NK-92 (cell line): ENCODE measurements at regions not wholly inside any gene's neighbourhood (a gene's known extent, or its start where the extent isn't known, plus 50 kb on each side); places are given as distances from the start of the nearest gene placed in this dataset.

Source experiments
- DNase-seq: peaks from one replicate; lab custom pipeline; 2025; ENCODE audit not compliant: unreplicated experiment; lab: John Stamatoyannopoulos, UW

DNA sequence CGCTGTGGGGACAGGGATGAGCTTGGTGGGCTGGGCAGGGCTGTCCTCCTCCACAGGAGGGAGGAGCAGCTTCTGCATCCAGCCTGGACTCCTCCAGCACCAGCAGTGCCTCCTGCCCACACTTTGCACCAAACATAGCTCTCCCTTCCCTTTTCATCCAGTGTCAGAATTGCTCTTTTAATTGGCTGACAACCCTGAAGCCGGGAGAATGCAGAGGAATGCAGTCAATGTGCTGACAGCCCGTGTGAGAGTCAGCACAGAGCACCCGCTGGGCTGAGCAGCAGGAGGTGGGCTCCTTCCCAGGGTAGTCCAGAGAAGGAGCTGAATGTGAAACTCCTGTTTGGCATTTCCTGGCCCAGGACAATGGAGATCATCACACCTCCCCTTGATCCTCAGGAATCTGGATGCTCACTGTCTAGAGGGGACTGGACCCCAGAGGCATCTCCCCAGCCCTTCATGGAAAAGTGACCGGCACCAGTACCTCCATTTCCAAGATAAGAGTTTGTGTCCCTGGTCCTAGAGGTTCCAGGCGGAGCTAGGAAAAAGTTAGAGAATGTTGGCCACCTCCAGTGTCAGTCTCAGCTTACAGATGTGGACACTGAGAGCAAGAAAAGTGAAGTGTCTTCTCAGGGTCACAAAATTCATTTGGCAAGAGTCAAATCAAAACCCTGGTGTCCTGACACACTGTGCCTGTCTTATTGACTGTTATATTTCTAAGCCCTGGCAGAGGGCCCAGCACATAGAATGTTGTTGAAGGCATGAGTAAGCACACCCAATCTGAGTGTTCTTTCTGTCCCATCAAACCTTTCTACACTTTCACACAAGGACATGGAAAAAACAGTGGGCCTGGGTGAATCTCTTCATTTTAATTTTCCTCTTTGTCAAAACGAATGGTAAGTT, 202.1 kb downstream of the SNX18 start:
- DNase-seq: no peak

DNA sequence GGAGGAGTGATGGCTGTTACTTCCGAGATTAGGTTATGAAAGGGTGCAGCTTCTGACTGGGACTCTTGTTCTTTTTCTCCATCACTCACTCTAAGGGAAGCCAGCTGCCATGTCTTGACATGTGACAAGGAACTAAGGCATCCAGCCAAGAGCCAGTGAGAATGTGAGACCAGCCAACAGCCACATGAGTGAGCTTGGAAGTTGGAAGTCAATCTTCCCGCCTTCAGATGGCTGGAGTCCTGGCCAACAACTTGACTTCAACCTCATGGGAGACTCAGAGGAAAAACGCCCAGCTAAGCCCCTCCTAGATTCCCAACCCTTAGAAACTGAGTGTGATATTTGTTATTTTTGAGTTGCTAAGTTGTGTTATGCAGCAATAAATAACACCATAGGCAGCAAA, 201.1 kb downstream of the SNX18 start:
- DNase-seq: no peak

DNA sequence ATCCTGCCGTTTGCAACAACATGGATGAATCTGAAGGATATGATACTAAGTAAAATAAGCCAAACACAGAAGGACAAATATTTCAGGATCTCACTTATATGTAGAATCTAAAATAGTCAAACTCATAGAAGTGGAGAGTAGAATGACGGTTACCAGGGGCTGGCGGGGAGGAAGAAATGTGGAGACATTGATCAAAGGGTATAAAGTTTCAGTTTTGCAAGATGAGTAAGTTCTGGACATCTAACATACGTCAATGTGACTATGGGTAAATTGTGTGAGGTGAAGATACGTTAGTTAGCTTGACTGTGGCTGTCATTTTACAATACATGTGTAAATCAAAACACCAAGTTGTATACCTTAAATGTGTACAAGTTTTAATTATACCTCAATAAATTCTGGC, 200.3 kb downstream of the SNX18 start:
- no peak for DNase-seq

DNA sequence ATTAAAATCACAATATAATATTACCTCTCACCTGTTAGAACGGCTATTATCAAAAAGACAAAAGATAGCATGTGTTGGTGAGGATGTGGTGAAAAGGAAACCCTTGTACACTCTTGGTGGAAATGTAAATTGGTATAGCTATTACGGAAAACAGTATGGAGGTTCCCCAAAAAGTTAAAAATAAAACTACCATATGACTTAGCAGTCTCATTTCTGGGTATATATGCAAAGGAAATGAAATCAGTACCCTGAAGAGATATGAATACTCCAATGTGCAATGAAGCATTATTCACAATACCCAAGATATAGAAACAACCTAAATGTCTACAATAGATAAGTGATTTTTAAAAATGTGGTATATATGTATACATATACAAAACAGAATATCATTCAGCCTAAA, 199.9 kb downstream of the SNX18 start:
- no peak for DNase-seq

DNA sequence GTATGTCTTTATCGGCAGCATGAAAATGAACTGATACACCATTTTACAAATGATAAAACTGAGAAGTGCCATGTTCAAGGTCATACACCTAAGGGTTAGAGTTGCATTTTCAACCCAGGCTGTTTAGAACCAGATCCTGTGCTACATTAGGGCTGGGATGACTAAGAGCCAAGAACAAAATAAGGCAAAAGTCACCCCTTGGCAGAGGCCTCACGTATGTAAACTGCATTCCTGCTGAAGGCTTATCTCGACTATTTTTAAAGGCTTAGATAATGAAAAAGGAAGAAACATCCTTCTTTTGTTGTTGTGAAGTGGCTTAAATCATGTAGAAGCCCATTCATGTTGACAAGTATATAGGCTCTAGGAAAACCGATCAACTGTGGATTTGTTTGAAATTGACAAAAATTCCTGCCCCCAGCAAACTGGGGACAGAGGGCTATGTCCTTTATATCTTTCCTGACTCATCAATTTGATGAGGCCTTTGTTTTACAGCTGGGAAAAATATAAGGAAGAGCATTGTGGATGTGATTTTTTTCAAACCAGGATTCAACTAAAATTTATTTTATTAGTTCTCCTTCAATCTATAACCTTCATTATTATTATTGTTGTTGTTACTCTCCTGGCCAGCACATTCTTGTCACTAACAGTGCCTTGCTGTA, 196.5 kb downstream of the SNX18 start:
- no peak for DNase-seq

DNA sequence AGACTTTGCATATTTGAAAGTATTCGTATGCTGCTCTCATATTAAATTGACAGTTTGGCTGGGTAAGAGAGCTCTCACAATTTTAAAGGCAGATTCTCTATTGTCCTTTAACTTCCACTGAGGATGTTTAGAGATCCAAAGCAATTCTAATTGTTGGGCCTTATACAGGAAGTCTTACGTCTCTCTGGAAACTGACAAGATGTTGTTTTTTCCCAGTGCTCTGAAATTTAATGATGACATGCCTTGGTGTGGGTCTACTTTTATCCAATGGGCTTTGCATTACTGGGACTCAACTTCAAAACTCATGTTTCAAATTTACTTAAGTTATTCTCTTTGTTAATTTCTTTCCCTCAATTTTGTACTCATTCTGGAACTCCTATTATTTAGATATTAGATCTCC, 191.5 kb downstream of the SNX18 start:
- DNase-seq: no peak

DNA sequence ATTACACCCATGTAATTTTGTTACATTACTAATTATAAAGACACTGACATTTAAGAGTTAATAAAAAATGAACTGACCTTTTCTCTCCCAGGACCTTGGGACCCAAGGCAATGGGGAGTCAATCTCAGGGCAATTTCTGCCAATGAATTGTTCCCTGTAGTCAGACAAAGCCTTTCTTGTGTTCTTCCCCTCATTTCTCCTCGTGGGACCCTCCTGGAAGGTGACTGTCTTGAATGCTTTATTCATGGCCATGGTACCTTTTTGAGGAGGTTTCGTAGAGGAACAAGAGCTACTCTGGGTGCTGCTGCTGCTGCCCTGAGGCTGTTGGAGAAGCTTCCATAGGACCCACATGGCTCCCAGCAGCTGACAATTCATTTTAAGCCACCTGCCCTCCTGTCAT, 190.3 kb downstream of the SNX18 start:
- DNase-seq: no peak

DNA sequence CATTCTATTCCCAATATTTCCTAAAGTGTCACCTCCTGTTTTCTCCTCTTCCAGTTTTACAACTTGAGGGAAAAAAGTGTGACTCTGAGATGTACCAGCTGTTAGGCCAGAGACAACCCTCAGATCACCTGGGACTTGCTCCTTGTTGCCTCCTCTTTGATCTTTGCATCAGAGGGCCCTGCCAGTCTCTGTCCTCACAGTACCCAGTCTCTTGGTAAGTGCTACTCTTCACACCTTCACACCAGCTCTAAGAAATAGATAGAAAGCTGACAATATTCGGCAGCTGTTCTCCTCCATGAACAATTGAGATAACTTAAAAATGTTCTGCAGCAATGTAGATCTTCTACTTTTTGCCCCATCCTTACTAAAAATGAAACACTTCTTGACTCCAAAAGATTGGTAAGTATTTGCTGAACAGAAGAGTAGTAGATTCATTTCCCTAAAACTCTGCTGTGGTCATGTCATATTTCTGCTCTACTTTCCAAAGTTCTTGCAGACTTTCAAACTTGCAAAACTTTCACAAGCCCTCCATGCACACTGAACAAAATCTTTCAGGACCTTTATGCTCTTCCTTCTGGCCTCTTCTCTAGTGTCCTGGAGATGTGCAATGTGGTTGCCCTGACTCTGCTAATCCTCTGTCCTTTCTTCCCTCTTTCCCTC, 188.6 kb downstream of the SNX18 start:
- DNase-seq: no peak

DNA sequence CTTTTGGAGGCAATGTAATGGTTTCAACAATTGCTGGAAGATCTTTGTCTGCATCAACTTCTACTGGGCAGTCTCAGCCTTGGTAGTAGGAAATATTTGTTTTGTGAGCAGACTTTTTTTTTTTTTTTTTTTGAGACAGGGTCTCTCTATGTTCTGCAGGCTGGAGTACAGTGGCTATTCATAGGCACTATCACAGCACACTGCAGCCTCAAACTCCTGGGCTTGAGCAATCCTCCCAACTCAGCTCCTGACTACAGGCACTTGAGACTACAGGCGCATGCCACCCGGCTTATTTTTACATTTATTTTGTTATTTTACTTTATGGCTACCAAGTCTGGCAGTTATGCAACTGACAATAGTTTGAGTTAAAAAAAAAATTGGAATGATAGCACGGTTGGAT, 187.3 kb downstream of the SNX18 start:
- no peak for DNase-seq

DNA sequence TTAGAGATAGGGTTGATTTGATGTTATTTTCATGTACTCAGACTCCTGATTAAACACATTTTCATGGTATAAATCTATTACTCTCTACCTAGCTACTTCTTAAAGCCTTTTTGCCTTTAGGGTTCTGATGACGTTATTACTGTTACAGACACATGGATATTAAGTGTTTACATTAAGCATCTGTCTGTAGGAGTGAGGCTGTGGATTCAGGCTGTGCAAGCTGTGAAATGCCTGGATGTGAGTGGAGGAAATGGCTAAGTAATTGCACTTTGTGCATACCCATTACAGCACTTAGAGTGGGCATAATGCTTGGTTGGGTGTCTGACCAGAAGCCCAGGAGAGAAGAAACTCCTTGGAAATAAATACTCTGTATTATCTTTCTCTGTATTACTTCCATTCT, 186.8 kb downstream of the SNX18 start:
- DNase-seq: no peak

DNA sequence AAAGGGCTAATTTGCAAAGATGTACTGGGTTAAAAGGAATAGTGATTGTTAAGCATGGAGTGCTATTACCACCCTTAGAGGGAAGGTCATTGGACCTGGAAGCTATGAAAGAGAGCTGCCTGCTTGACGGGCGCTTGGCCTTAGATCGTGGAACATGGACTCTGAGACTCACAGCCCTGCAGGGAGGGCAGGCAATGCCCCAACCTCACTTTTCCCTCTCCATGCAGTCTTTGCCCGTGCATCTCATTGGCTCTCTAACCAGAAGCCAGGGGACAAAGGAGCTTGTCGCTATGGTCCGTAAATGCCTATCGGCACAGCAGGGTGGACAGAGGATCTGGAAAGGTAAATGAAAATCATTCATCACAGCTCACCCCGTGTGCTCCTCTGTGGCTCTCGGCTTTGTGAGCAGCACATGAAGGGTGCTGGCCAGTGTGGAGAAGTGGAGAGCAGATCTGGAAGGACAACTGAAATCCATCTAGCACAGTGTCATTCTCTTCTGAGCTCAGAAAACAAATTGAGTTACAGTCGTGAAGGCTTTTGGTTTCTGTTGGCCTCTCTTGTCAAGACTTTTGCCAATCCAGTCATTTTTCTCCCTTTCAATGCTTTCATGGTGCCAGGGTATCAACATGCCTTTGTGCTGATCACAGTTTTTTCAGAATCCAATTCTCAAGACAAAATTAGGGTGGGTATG, 186.2 kb downstream of the SNX18 start:
- DNase-seq: no peak

DNA sequence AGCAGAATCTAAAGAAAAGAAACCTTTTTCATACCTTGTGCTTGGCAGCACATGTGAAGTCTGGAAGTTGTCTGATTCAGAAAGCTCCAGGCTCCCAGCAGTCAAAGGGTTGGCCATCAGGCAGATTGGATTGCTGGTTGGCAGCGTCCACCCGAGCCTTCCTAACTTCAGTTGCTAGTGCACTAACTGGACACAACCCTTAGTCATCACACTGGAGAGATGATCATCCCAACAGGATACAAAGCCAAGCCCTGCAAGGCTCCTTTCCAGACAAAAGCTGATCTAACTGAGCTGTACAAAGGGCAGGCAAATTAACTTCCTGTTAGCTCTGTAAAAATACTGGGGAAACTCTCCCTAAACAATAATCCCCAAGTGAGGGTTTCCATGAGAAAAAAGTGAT, 185.6 kb downstream of the SNX18 start:
- DNase-seq: no peak

DNA sequence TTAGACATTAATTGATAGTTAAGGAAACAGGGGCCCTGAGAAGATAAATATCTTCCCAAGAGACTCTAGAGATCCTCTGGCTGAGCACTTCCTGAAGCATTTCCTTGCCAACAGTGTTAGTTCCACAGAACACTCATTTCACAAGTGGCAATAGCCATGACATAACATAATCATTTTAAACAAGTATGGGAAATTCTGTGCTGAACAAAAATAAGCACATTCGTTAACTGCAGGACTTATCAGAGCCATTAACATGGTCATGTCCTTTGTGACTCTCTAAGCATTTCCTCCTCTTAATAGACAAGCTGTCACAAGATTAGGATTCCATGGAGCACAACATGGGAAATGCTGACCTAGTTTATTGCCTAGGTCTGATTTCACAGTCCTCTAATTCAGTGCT, 184.9 kb downstream of the SNX18 start:
- DNase-seq: no peak

DNA sequence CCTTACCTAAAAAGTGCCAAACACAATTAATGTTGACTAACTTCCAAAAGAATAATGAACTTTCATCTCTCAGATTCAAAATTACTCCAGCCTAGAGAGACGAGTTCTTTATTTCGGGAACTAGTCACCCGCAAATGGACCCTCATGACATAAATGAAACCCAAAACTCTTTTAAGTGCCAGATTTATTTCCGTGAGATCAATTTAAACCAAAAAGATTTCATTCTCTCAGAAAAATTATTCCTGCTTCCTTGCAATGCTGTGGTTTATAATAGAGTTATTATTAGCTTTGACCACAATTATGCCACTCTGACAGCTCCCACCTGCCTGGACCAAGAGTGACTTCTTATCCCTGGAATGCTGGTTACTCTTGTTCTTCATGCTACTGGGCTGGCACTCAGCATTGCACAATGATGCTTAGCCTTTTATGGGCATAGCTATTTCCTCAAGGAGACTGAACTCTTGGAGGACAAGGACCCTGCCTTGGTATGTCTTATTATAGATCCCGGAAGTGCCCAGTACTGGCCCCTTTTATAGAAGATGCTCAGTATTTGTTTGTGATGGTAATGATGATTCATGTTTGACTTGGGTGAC, 183.5 kb downstream of the SNX18 start:
- DNase-seq: no peak

DNA sequence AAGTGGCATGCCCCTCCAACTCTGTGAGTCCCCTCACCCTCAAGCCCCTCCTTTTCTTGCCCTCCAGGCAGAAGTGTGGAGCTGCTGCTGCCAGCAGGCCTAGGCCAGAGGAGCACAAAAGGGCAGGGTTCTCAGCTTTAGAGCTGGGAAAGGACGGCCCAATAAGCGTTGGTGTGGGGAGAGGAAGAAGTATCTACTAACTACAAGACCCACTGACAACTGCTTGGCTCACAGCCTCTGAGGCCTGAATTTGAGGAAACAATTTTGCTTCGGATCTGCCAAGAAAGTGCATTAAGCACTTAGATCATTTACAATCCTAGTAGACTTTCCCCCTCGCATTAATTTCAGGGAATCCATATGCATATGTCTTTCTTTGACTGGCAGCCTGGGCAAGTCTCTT, 179.4 kb downstream of the SNX18 start:
- no peak for DNase-seq

DNA sequence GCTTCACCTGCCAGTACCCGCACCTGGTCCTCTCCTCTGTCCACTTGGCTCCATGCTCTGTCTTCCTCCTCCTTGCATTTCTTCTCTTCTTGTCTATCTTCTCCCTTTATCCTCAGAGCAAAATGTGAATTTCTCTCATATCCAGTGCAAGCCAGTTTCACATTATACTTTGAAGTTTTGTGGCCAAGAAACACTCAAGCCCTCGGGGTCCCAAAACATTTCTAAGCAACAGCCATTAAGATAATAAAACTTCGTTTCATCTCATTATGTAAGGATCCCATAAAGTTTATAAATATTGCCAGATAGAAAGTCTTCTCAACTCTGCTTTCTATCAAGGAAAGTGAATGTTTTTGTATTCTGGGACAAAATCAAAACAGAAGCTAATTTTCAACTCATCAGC, 178.8 kb downstream of the SNX18 start:
- no peak for DNase-seq

DNA sequence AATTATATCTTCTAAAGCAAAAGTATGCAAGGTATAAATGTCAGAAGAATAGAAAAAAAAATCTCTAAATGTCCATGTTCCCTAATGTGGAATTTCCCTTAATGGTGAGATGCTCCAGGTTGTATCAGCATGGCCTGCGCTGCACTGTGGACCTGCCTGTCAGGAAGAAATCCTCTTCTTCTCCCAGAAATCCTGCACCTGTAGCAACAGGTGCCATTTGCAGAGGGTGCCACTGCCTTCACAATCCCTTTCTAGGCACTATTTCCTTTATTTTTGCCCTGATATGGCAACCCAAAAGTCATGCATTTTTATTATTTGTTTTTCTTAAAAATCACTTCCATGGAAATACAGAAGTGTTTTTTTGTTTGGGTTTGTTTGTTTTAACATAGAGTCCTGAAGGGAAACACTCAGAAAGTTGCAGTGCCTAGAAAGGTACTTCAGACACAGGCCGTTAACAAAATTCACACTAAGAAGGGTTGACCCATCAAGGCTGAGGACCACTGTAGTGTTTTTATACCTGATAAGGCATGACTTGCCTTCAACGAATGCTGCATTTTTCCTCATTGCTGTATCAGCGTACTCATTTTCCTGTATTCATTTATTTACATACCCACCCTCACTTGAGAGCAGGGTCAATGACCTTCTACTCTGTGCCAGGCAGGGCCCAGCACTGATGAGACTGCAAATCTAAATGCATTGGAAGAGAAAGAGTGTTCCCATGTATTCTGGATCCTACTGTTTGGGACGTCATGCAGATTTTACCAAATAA, 177.8 kb downstream of the SNX18 start:
- no peak for DNase-seq

DNA sequence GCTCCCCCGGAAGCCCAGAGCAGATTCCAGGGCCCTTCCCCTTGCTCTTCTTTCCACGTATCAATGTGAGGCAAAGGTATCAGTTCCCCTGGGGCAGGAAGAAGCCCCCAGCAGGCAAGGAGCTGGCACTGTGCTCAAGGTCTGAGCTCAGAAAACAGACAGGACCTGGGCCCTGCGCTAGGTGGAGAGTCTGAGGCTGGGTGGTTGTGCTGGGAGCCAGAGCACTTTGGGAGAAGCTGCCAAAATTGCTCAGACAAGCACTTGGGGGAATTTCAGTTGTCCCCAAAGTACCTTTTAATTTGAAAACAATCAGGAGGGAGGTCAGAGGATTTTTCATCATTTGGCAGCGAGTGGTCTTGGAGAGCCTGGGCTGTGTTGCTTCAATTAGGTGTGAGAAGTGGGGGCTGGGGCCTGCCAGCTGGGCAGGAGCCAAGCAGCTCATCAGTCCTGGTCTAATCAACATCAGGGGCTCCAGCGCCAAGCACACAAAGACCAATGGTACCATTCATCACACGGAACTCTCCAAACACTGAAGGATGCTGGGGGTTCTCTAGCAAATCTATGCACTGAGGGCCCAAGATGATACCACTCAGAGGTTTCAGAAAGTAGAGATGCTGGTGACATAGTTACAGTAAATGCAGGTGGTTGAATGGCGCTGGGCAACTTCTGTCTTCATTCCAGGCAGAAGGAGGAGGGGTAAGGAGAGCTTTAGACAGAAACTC, 176.5 kb downstream of the SNX18 start:
- no peak for DNase-seq

DNA sequence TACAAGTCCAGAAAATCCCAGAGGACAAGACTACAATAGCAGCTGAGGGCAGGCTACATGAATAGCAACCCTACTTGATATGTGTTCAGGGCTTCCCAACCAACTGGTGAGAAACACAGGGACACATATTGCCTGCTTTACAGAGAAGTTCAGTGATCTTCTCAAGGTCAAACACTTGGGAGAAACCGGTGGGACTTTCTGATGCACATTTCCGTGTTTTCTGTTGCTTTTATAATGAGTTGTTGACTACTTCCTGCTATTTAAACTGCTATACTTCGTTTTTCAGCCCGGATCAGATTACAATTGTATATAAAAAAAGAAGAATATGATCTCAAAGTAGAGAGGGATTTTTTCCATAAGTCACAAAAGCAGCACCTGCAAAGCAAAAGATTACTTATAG, 175.1 kb downstream of the SNX18 start:
- no peak for DNase-seq

DNA sequence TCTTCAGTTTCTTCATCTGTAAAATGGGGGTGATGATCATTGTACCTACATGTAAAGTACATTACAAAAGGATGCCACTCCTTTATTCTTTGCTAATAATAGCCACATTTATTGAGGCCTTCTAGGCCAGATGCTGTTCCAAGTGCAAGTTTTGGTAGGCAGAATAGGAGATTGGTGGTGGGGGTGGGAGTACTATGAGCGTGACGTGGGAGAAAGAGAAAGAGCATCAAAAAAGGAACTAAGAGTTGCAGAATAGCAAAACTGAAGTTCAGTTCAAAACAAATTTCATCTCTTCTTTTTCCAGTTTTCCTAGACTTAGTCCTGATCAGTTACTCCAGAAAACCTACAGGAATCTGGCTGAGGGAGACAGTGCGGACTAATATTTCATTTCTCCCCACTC, 174.1 kb downstream of the SNX18 start:
- DNase-seq: no peak
